ENCODE measurements at regions not wholly inside any gene's neighbourhood (a gene's known extent, or its start where the extent isn't known, plus 50 kb on each side); places are given as distances from the start of the nearest gene placed in this dataset.
"Not testable (repeated sequence)": the region's sequence is repeated elsewhere in the genome, so short reads cannot be mapped to it uniquely, and the experiment has no call there.

DNA sequence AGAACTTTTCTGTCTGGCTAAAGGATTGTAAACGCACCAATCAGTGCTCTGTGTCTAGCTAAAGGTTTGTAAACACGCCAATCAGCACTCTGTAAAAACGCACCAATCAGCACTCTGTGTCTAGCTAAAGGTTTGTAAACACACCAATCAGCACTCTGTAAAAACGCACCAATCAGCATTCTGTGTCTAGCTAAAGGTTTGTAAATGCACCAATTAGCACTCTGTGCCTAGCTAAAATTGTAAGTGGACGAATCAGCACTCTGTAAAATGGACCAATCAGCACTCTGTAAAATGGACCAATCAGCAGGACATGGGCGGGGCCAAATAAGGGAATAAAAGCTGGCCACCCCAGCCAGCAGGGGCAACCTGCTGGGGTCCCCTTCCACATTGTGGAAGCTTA is 134.1 kb downstream of the PSAT1 start:
- in situ Hi-C loops (cut with HindIII; ENCODE audit: low pct_ligation_motif_present, low pct_unique_long_range_greater_than_20kb, low sequenced_read_pairs); DNase-seq: not testable (repeated sequence)

DNA sequence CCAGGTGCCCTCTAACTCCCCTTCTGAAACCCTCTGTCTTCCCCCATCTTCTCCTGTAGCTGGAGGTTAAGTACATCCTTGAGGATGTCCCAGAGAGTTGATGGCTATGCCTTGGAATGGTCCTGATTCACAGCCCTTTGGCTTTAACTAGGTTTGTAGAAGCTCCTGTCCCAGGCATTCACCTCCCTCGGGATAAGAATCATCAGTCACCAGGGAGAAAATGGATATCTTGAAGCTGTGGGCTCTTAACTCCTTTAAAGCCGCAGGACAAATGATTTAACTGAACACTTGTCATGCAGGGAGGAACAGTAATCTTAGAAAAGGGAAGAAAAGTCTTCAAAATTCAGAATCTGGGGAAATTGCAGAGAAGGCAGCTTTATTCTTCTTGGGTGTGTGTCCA is 139.9 kb downstream of the PSAT1 start:
- in situ Hi-C loops (cut with HindIII; ENCODE audit: low pct_ligation_motif_present, low pct_unique_long_range_greater_than_20kb, low sequenced_read_pairs): no loop called here
- DNase-seq: no peak

DNA sequence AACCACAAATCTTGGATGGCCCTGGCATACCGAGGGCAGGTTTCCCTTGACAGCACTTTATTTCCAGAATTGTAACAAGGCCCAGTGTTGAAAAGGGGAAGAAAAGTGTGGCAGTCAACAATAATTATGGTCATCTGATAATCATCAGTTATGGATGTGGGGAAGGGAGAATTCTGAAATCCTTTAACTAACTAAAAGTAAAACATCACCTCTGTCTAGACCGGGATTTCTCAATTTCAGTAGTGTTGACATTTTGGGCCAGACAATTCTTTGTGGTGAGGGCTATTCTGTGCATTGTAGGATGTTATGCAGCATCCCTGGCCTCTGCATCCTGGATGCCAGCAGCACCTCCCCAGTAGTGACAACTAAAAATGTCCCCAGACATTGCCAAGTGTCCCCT is 140.4 kb downstream of the PSAT1 start:
- in situ Hi-C loops (cut with HindIII; ENCODE audit: low pct_ligation_motif_present, low pct_unique_long_range_greater_than_20kb, low sequenced_read_pairs): no loop called here

DNA sequence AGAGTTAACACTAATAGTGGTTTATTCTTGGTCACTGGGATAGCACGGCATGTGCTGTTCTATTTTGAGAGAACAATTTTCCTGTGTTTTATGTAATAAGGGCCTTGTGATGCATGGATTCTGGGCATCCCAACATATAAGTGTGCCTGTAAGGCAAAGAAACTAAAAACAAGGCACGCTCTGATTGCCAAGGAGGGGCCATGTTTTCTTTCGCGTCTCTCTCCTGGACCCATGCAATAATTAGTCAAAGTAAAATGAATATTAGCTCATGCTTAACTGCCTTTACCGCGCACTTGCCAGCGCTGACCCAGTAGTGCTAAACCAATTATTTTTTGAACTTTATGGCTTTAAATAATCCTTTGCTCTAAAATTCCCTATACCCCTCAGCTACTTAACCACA is 140.9 kb downstream of the PSAT1 start:
- DNase-seq: no peak
- in situ Hi-C loops (cut with HindIII; ENCODE audit: low pct_ligation_motif_present, low pct_unique_long_range_greater_than_20kb, low sequenced_read_pairs): no loop called here

More for the DNA sequence above, 140.4 kb downstream of the PSAT1 start:
- no peak for DNase-seq

DNA sequence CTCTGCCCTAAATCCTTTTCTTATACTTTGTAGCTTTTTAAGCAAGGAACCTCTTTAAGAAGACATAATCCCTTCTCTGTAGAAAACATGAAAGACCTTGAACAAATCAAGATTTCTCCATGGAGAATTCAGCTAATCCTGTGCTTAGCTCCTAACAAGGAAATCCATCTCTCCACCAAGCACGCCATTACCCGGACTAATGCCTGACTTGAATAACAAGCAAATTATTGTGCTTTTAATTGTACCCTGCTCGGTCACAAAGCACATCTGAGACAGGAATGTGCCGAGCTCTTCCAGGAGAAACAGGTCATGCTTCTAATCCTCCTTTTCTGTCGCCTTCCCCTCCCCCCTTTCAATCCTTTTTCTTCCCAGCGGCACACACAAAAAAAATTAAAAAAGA is 141.3 kb downstream of the PSAT1 start:
- in situ Hi-C loops (cut with HindIII; ENCODE audit: low pct_ligation_motif_present, low pct_unique_long_range_greater_than_20kb, low sequenced_read_pairs): no loop called here
- no peak for DNase-seq

DNA sequence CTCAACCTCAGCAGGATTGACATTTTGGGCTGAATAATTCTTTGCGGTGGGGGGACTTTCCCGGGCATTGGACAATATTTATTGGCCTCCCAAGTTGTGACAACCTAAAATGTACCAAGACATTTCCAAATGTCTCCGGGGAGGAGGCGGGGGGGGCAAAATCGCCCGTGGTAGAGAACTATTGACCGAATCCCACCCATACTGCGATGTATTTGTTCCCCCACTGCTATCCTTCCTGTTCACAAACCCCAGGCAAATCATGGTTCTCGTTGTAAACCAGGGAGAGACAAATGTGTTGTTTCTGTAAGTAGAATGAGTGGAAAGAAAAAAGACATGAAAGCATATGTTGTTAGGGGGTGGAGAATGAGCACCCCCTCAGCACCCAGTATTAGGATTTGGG is 141.9 kb downstream of the PSAT1 start:
- DNase-seq: no peak
- in situ Hi-C loops (cut with HindIII; ENCODE audit: low pct_ligation_motif_present, low pct_unique_long_range_greater_than_20kb, low sequenced_read_pairs): no loop called here

DNA sequence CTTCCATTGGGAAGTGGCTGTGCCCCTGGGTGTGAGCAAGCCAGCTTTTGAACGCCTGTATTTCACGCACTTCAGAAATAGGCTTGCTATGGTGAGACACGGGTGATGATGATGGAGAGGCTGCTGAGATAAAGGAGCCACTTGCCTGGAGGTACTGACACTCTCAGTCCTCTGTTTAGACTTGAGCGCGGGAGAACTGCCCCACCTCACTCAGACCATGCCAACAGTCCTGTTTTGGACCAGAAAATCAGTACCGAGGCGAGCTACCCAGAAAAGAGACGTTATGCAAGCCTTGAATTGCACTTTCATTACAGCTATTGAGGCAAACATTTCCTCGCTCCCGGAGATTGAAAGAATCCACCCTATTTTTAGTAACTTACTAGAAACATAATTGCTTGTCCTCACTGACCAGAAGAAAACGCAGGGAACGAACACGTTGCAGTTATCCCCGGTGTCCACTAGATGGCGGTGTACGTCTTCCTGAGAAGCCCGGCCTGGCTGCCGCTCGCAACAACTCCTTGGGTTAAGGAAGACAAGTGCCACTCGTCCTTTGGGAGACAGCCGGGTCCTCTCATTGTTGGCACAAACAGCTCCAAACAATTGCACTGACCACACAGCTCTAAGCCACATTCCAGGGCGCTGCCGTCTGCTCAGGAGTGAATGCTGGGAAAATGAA is 142.4 kb downstream of the PSAT1 start:
- in situ Hi-C loops (cut with HindIII; ENCODE audit: low pct_ligation_motif_present, low pct_unique_long_range_greater_than_20kb, low sequenced_read_pairs): no loop called here
- DNase-seq: peak; percentile 69

DNA sequence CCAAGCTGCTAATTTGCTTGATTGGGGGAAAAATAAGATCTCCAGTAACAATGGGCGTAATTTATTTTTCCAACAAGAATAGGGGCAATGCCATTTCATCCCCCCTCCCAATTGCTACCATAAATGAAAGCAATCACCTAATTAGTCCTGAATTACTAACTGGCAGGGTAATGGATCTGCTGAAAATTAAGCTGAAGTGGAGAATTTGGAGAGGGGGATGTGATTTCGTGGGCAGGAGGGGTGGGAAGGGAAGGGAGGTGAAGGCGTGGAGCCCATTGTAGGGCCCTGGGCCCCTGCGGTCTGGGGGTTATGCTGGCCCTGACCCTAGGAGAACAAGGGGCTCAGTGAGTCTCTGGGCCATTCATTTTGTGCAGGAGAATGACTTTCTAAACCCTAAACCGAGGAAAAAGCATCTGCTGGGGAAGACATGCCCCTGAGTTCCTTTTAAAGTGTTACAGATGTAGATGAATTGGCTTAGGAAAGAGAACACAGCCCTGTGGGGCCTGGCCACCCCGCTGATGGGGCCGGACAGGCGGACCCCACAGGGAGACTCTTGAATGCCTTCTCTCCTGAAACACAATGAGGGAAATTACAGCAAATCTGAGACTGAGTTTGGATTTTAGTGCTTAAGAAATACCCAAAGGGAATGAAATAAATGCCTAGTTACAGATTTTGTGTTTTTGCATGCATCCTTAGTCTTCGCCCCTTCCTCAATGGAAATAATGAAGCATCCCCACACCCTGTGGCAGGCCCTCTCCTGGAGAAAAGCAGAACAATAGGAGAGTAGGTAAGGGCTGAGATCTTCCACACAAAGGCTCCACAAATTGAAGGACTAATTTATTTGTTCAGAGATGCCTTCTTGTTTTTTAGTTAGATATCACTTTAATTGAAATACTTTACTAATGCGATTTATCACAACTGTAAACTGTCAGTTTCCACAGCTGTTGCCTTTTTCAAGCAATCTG is 143.2 kb downstream of the PSAT1 start:
- DNase-seq: no peak
- in situ Hi-C loops (cut with HindIII; ENCODE audit: low pct_ligation_motif_present, low pct_unique_long_range_greater_than_20kb, low sequenced_read_pairs): no loop called here

DNA sequence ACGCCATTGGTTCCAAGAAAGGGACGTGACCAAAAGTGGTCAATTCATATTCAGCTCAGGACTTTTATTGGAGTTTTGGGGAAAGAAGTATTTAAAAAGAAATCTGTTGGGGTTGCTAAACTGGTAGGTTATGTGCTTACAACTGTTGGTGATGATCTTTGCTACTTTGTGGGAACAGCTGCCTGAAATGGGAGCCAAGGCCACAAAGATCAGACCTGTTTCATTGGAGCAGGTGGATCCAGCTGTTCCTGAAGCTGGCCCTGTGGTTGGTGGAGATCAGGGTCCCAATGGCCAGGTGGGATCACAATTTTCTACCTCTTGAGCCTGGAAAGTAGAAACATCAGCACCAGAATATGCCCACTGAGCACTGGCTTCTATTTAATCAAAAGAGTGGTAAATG is 144.5 kb downstream of the PSAT1 start:
- DNase-seq: no peak
- in situ Hi-C loops (cut with HindIII; ENCODE audit: low pct_ligation_motif_present, low pct_unique_long_range_greater_than_20kb, low sequenced_read_pairs): no loop called here

DNA sequence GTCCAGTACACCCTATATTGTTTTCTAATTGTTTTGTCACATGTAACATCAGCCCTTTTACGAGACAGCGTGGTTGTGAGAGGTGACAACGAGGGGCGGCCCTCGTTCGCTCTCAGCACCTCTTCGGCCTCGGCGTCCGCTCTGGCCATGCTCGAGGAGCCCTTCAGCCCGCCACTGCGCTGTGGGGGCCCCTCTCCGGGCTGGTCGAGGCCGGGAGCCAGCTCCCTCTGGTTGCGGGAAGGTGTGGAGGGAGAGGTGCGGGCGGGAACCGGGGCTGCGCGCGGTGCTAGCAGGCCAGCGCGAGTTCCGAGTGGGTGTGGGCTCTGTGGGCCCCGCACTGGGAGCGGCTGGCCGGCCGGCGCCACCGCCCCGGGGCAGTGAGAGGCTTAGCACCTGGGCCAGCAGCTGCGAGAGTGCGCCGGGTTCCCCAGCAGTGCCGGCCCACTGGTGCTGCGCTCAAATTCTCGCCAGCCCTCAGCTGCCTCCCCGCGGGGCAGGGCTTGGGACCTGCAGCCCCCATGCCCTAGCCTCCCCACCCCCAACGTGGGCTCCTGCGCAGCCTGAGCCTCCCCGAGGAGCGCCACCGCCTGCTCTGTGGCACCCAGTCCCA is 145.0 kb downstream of the PSAT1 start:
- in situ Hi-C loops (cut with HindIII; ENCODE audit: low pct_ligation_motif_present, low pct_unique_long_range_greater_than_20kb, low sequenced_read_pairs): no loop called here
- DNase-seq: no peak

DNA sequence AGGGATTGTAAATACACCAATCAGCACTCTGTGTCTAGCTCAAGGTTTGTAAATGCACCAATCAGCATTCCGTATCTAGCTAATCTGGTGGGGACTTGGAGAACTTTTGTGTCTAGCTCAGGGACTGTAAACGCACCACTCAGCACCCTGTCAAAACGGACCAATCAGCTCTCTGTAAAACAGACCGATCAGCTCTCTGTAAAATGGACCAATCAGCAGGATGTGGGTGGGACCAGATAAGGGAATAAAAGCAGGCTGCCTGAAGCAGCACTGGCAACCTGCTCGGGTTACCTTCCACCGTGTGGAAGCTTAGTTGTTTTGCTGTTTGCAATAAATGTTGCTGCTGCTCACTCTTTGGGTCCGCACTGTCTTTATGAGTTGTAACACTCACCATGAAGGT is 145.7 kb downstream of the PSAT1 start:
- DNase-seq; in situ Hi-C loops (cut with HindIII; ENCODE audit: low pct_ligation_motif_present, low pct_unique_long_range_greater_than_20kb, low sequenced_read_pairs): not testable (repeated sequence)

DNA sequence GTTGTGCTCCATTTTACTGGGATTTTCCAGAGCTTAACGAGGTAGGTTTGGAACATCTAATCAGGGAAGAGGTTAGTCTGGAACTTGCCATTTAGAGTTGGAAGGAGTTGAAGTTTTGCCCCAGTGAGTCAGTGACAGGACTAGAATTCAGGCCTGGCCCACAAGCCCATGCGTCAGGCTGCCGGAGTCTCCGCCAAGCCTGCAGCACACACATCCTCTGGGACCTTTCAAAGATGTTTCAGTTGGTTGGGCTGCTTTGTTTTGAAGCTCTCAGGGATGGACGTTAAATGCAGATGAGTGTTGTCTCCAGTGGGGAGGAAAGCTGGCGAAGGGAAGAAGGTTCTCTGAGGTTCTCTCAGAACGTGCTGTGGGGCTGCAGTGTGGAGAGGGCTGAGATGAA is 147.0 kb downstream of the PSAT1 start:
- DNase-seq: no peak
- in situ Hi-C loops (cut with HindIII; ENCODE audit: low pct_ligation_motif_present, low pct_unique_long_range_greater_than_20kb, low sequenced_read_pairs): no loop called here

DNA sequence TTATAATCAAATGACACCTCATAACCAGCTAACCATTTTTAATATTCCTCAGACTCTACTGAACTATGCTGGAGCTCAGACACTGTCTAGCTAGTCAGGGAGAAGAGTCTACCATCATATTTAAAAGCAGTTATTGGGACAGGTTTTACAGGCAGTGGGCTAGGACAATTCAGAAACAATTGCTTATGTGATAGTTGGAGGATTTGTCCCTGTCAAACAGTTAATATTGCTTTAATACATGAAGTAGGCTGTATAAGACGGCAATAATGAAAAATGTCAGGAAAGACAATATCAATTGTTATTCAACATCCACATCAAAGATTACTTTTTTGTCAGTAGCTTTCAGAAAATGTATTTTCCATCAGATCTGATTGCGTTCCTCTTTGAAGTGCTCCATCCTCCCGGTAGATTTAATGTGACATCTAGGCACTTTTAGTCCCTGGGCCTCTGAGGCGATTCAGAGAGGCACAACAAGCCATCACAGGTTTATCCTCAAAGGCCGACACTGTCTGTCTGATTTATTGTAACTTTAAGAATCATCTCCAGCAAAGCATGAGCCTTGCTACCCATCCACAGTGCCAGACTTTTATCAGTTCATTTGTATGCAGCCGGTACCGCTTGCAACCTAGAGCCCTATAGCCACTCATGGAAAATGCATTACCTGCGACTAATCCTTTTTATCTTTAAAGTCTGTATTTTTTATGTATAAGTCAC is 152.2 kb downstream of the PSAT1 start:
- no peak for DNase-seq
- in situ Hi-C loops (cut with HindIII; ENCODE audit: low pct_ligation_motif_present, low pct_unique_long_range_greater_than_20kb, low sequenced_read_pairs): no loop called here

DNA sequence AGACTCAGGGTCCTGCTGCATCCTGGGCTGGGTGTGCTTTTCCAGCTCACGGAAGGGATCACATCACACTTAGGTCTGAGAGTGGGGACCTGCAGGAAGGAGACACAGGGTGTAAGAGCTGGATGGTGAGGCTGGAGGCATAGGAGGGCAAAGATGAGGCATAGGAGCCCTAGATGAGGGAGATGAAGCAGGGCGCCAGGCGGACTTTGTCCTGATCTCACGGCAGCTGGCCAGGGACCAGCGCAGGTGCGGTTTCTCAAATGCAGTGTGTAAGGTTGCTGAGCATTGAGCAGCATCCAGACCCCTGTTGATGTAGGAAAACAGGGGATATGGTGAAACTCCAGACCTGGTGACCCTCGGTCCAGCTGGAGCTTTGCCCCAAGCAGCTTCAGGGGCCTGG is 156.5 kb downstream of the PSAT1 start:
- DNase-seq: no peak
- in situ Hi-C loops (cut with HindIII; ENCODE audit: low pct_ligation_motif_present, low pct_unique_long_range_greater_than_20kb, low sequenced_read_pairs): no loop called here

DNA sequence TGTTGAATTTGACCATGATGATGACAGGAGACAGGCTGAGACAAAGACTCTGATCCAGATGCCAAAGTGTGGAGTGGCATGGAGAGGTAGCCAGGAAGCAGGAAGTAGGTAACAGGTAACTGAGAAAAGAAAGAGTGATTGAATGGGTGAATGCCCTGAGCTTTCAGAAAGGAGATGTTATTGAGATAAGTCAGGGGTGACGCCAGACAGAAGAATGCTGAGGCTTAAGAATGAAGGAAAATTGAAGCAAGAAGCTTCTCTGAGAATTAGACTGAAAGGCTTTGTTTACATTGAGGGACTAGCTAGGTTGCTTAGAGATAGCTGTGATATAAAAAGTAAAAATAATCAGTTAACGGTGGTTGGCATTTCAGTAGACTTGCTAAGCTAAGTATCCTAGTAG is 165.7 kb downstream of the PSAT1 start:
- in situ Hi-C loops (cut with HindIII; ENCODE audit: low pct_ligation_motif_present, low pct_unique_long_range_greater_than_20kb, low sequenced_read_pairs): no loop called here
- no peak for DNase-seq

DNA sequence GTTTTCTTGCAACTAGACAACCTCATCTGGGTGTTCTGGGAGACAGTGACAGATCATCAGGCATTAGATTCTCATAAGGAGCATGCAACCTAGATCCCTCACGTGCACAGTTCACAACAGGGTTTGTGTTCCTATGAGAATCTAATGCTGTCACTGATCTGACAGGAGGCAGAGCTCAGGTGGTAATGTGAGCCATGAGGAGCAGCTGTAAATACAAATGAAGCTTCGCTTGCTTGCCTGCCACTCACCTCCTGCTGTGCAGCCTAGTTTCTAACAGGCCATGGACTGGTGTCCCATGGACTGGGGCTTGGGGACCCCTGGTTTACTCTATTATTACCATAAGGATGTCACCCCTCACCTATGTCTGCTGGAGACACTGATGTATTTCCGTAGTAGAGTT is 166.8 kb downstream of the PSAT1 start:
- no peak for DNase-seq
- in situ Hi-C loops (cut with HindIII; ENCODE audit: low pct_ligation_motif_present, low pct_unique_long_range_greater_than_20kb, low sequenced_read_pairs): no loop called here

DNA sequence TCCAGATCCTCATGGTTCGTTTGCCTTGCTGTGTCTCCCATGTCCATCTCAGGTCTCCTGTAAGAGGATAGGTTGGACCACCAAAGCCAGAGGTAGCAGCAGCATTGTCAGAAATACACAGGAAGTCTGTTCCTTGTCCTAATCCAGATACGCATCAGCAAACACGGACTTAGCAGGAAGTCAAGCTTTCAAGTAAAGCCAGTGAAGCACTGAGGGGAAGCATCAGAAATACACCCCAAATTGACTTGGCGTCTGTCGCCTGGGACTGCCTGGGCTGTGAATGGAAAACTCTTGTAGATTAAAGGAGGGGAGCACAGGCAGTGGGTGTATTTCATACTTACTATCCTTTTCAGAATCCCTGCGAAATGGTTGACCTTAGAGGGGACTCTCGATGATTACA is 171.3 kb downstream of the PSAT1 start:
- no peak for DNase-seq
- in situ Hi-C loops (cut with HindIII; ENCODE audit: low pct_ligation_motif_present, low pct_unique_long_range_greater_than_20kb, low sequenced_read_pairs): no loop called here

DNA sequence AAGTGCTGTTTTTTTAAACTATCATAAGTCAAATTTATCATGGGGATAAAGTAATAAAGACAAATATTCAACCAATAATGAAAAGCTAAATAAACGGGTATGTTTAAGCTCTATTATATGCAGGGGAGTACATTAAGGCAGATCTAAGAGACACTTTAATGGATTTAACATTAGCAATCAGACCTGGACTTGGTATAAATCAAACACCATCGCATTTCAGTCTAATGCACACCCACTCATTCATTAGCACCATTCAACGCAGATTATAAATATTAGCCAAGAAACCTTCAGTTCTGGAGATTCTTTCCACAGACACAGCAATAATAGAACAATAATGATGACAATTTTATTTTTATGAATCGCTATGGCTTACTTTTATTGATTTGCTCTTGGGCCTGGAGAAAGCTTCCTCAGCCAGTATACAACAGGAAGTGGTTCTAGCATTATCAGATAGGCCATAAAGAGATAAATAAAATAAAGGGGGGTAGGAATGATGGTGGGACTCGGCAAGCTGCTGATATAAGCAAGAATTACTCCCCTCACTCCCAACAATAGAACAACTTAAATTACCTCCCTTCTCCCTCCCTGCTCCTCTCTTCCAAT is 172.2 kb downstream of the PSAT1 start:
- DNase-seq: no peak
- in situ Hi-C loops (cut with HindIII; ENCODE audit: low pct_ligation_motif_present, low pct_unique_long_range_greater_than_20kb, low sequenced_read_pairs): no loop called here

DNA sequence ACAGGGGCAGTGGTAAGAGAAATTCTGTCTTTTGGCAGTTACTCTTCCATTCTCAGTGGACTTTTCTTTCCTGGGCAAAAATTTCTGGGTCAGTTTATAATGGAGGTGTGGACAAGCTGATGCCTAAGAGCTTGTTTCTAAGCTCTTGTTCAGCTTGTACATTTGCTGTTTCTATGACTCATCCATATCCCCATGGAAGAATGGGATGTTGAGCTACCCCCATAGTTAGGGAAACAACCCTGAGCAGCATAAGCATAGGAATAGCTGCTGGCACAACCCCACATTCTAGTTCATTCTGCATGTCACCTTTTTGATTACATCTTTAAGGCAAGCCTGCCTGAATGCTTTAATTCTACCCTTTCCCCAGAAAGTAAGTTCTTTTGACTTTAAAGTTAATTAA is 173.3 kb downstream of the PSAT1 start:
- DNase-seq: no peak
- in situ Hi-C loops (cut with HindIII; ENCODE audit: low pct_ligation_motif_present, low pct_unique_long_range_greater_than_20kb, low sequenced_read_pairs): no loop called here
